Activated CD8-positive, alpha-beta T cell treated with anti-CD3 and anti-CD28 coated beads, Interleukin-2, amount 10 ng/mL, durations not matched to agents 7 days and 5 days (primary cell): ENCODE measurements at regions not wholly inside any gene's neighbourhood (a gene's known extent, or its start where the extent isn't known, plus 50 kb on each side); places are given as distances from the start of the nearest gene placed in this dataset.
"Not testable (repeated sequence)": the region's sequence is repeated elsewhere in the genome, so short reads cannot be mapped to it uniquely, and the experiment has no call there.

Source experiments
- ATAC-seq: fragments of 150-1000 bp; cut with Tn5 transposase; one replicate; pipeline ENCODE4 v1.10.0; 2021; ENCODE audit warnings: moderate library complexity
- CTCF ChIA-PET: fragments of 350-600 bp; sonication (Branson Sonifier 250); formaldehyde crosslinking; loops from one replicate; lab custom pipeline; 2021; ENCODE audit warnings: antibody characterized with exemption; lab: Charles Lee
- POLR2A ChIA-PET: fragments of 350-600 bp; sonication (Branson Sonifier 250); formaldehyde crosslinking; loops from one replicate; lab custom pipeline; 2021; ENCODE audit warnings: antibody characterized with exemption; lab: Charles Lee
- DNase-seq: peaks from one replicate; pipeline ENCODE4 v3.0.0-alpha.2; 2020
- H3K27ac Mint-ChIP-seq: one replicate; pipeline ENCODE4 v1.8.0; 2021; ENCODE audit warnings: mild to moderate bottlenecking, mixed read lengths
- H3K27me3 Mint-ChIP-seq: one replicate; pipeline ENCODE4 v1.8.0; 2021; ENCODE audit warnings: low read depth, mixed read lengths
- H3K36me3 Mint-ChIP-seq: one replicate; pipeline ENCODE4 v1.8.0; 2021; ENCODE audit warnings: low read depth, mixed read lengths
- H3K4me1 Mint-ChIP-seq: one replicate; pipeline ENCODE4 v1.8.0; 2021; ENCODE audit warnings: low read depth, mixed read lengths
- H3K4me3 Mint-ChIP-seq: one replicate; pipeline ENCODE4 v1.8.0; 2021; ENCODE audit warnings: mild to moderate bottlenecking, mixed read lengths
- H3K9me3 Mint-ChIP-seq: one replicate; pipeline ENCODE4 v1.8.0; 2022; ENCODE audit warnings: mixed read lengths; ENCODE audit not compliant: insufficient read depth

GRCh38 chr2:12617366-12617765 lies 99.4 kb upstream of the TRIB2 start:
- ChIA-PET POLR2A (no interaction called here), CTCF (no interaction called here)
- Mint-ChIP-seq H3K36me3 (no peaks in the 10 kb centered on the region), H3K4me1 (peaks cover 12% of the 10 kb centered on the region), H3K9me3 (no peaks in the 10 kb centered on the region), H3K27me3 (no peaks in the 10 kb centered on the region), H3K4me3 (no peak overlapping the region), H3K27ac (no peak overlapping the region)
- no peak for ATAC-seq
- no peak for DNase-seq

- no peak overlapping the region for H3K27ac Mint-ChIP-seq
- no peaks in the 10 kb centered on the region for H3K9me3 Mint-ChIP-seq
- POLR2A ChIA-PET: no interaction called here
- H3K4me1 Mint-ChIP-seq: peaks cover 12% of the 10 kb centered on the region
- no peaks in the 10 kb centered on the region for H3K27me3 Mint-ChIP-seq
- DNase-seq (no peak), ATAC-seq (no peak)
- CTCF ChIA-PET: interaction anchor here (2.4 kb wide), 1 partner anchor 11 kb away, joined by 7 read pairs; no protein-coding TSS in a partner anchor
- H3K4me3 Mint-ChIP-seq: no peak overlapping the region
- no peaks in the 10 kb centered on the region for H3K36me3 Mint-ChIP-seq
Observed at GRCh38 chr2:12617853-12618252, 98.9 kb upstream of the TRIB2 start.

GRCh38 chr2:12618576-12618975 lies 98.2 kb upstream of the TRIB2 start:
- POLR2A ChIA-PET: no interaction called here

GRCh38 chr2:12619975-12620374 lies 96.8 kb upstream of the TRIB2 start:
- no peak overlapping the region for H3K4me3 Mint-ChIP-seq
- no peak overlapping the region for H3K27ac Mint-ChIP-seq
- H3K27me3 Mint-ChIP-seq: no peaks in the 10 kb centered on the region
- H3K4me1 Mint-ChIP-seq: peaks cover 13% of the 10 kb centered on the region
- ATAC-seq: no peak
- H3K36me3 Mint-ChIP-seq: no peaks in the 10 kb centered on the region
- DNase-seq: no peak
- H3K9me3 Mint-ChIP-seq: no peaks in the 10 kb centered on the region
- CTCF ChIA-PET: interaction anchor here (2.4 kb wide), 1 partner anchor 14 kb away, joined by 7 read pairs; no protein-coding TSS in a partner anchor
- POLR2A ChIA-PET: interaction anchor here (0.6 kb wide), 1 partner anchor 538 kb away, joined by 3 read pairs; no protein-coding TSS in a partner anchor

More at GRCh38 chr2:12618576-12618975, 98.2 kb upstream of the TRIB2 start:
- ATAC-seq (no peak), DNase-seq (no peak)
- CTCF ChIA-PET: interaction anchor here (2.4 kb wide), 1 partner anchor 12 kb away, joined by 7 read pairs; no protein-coding TSS in a partner anchor
- H3K4me1 Mint-ChIP-seq: peaks cover 12% of the 10 kb centered on the region
- H3K27me3 Mint-ChIP-seq: no peaks in the 10 kb centered on the region
- no peak overlapping the region for H3K27ac Mint-ChIP-seq
- no peaks in the 10 kb centered on the region for H3K9me3 Mint-ChIP-seq
- H3K36me3 Mint-ChIP-seq: no peaks in the 10 kb centered on the region
- H3K4me3 Mint-ChIP-seq: no peak overlapping the region

- POLR2A ChIA-PET: no interaction called here
- DNase-seq: no peak
- CTCF ChIA-PET: no interaction called here
- ATAC-seq: no peak
- H3K4me3 Mint-ChIP-seq: no peak overlapping the region
- H3K27me3 Mint-ChIP-seq: no peaks in the 10 kb centered on the region
- H3K36me3 Mint-ChIP-seq: no peaks in the 10 kb centered on the region
- no peaks in the 10 kb centered on the region for H3K9me3 Mint-ChIP-seq
- no peak overlapping the region for H3K27ac Mint-ChIP-seq
- peaks cover 12% of the 10 kb centered on the region for H3K4me1 Mint-ChIP-seq
Observed at GRCh38 chr2:12620759-12621158, 96.0 kb upstream of the TRIB2 start.

- no peaks in the 10 kb centered on the region for H3K36me3 Mint-ChIP-seq
- ChIA-PET CTCF (interaction anchor here (0.7 to 1.0 kb wide), 2 partner anchors 93 to 496 kb away, joined by 3 read pairs; no protein-coding TSS in a partner anchor), POLR2A (no interaction called here)
- no peaks in the 10 kb centered on the region for H3K27me3 Mint-ChIP-seq
- no peak for ATAC-seq
- no peak for DNase-seq
- no peaks in the 10 kb centered on the region for H3K9me3 Mint-ChIP-seq
- H3K4me3 Mint-ChIP-seq: no peak overlapping the region
- no peak overlapping the region for H3K27ac Mint-ChIP-seq
- H3K4me1 Mint-ChIP-seq: peaks cover 12% of the 10 kb centered on the region
Observed at GRCh38 chr2:12623051-12623450, 93.7 kb upstream of the TRIB2 start.

GRCh38 chr2:12624384-12624783 lies 92.4 kb upstream of the TRIB2 start:
- Mint-ChIP-seq H3K36me3 (no peaks in the 10 kb centered on the region), H3K27ac (no peak overlapping the region), H3K9me3 (no peaks in the 10 kb centered on the region), H3K4me3 (no peak overlapping the region), H3K27me3 (no peaks in the 10 kb centered on the region), H3K4me1 (peaks cover 12% of the 10 kb centered on the region)
- POLR2A ChIA-PET: no interaction called here
- DNase-seq (no peak), ATAC-seq (no peak)
- CTCF ChIA-PET: interaction anchor here (0.7 kb wide), 1 partner anchor 173 kb away, joined by 3 read pairs; no protein-coding TSS in a partner anchor

- no peaks in the 10 kb centered on the region for H3K36me3 Mint-ChIP-seq
- no peak overlapping the region for H3K27ac Mint-ChIP-seq
- ChIA-PET CTCF (interaction anchor here (0.7 kb wide), 1 partner anchor 174 kb away, joined by 3 read pairs; no protein-coding TSS in a partner anchor), POLR2A (no interaction called here)
- ATAC-seq: no peak
- peaks cover 10% of the 10 kb centered on the region for H3K4me1 Mint-ChIP-seq
- DNase-seq: no peak
- no peaks in the 10 kb centered on the region for H3K9me3 Mint-ChIP-seq
- no peak overlapping the region for H3K4me3 Mint-ChIP-seq
- no peaks in the 10 kb centered on the region for H3K27me3 Mint-ChIP-seq
Observed at GRCh38 chr2:12624905-12625598, 91.7 kb upstream of the TRIB2 start.

- H3K4me3 Mint-ChIP-seq, CTCF ChIA-PET, DNase-seq, H3K27me3 Mint-ChIP-seq, ATAC-seq, H3K9me3 Mint-ChIP-seq, H3K36me3 Mint-ChIP-seq, POLR2A ChIA-PET, H3K4me1 Mint-ChIP-seq, H3K27ac Mint-ChIP-seq: not testable (repeated sequence)
Observed at GRCh38 chr2:12628541-12628940, 88.2 kb upstream of the TRIB2 start.

GRCh38 chr2:12636837-12637581 lies 79.7 kb upstream of the TRIB2 start:
- H3K27ac Mint-ChIP-seq: no peak overlapping the region
- peaks cover 17% of the 10 kb centered on the region for H3K4me1 Mint-ChIP-seq
- H3K4me3 Mint-ChIP-seq: no peak overlapping the region
- H3K27me3 Mint-ChIP-seq: no peaks in the 10 kb centered on the region
- ChIA-PET CTCF (interaction anchor here (1.1 kb wide), 1 partner anchor 346 kb away, joined by 3 read pairs; no protein-coding TSS in a partner anchor), POLR2A (interaction anchor here (0.6 kb wide), 1 partner anchor 77 kb away, joined by 3 read pairs; no protein-coding TSS in a partner anchor)
- H3K9me3 Mint-ChIP-seq: peaks cover 5% of the 10 kb centered on the region
- DNase-seq (no peak), ATAC-seq (no peak)
- H3K36me3 Mint-ChIP-seq: no peaks in the 10 kb centered on the region

GRCh38 chr2:12637754-12638153 lies 79.0 kb upstream of the TRIB2 start:
- H3K36me3 Mint-ChIP-seq: no peaks in the 10 kb centered on the region
- ChIA-PET POLR2A (no interaction called here), CTCF (no interaction called here)
- no peak for ATAC-seq
- peaks cover 17% of the 10 kb centered on the region for H3K4me1 Mint-ChIP-seq
- no peak overlapping the region for H3K27ac Mint-ChIP-seq
- peaks cover 5% of the 10 kb centered on the region for H3K9me3 Mint-ChIP-seq
- no peaks in the 10 kb centered on the region for H3K27me3 Mint-ChIP-seq
- no peak for DNase-seq
- H3K4me3 Mint-ChIP-seq: no peak overlapping the region

GRCh38 chr2:12641441-12641840 lies 75.3 kb upstream of the TRIB2 start:
- ChIA-PET CTCF (no interaction called here), POLR2A (no interaction called here)
- DNase-seq: no peak
- H3K27me3 Mint-ChIP-seq: no peaks in the 10 kb centered on the region
- H3K9me3 Mint-ChIP-seq: peaks cover 10% of the 10 kb centered on the region
- no peaks in the 10 kb centered on the region for H3K36me3 Mint-ChIP-seq
- no peak overlapping the region for H3K27ac Mint-ChIP-seq
- H3K4me1 Mint-ChIP-seq: peaks cover 8% of the 10 kb centered on the region
- H3K4me3 Mint-ChIP-seq: no peak overlapping the region
- ATAC-seq: no peak
